Prostate gland (tissue), 2 donors: ENCODE measurements at regions not wholly inside any gene's neighbourhood (a gene's known extent, or its start where the extent isn't known, plus 50 kb on each side); places are given as distances from the start of the nearest gene placed in this dataset.

Experiments
- DNase-seq: peaks from one replicate; pipeline ENCODE4 v3.0.0-alpha.2; 2019; ENCODE audit warnings: low spot score
- H3K27ac ChIP-seq, 2 donors: fragments of 200-600 bp; sonication (generic); 2 replicates each; pipeline ENCODE4 v1.5.1; 2017 to 2019
- H3K27me3 ChIP-seq: fragments of 200-600 bp; sonication (generic); replicated peaks from 2 replicates; pipeline ENCODE4 v1.5.1; 2019; ENCODE audit not compliant: insufficient read depth
- H3K36me3 ChIP-seq, 2 donors: fragments of 200-600 bp; sonication (generic); 1 replicate in 1 of 2; 2 replicates in 1 of 2; pipeline versions ENCODE4 v1.5.1 to v1.8.1; 2017 to 2019
- H3K4me1 ChIP-seq: fragments of 200-600 bp; sonication (generic); replicated peaks from 2 replicates; pipeline ENCODE4 v1.5.1; 2019
- H3K4me3 ChIP-seq, 2 donors: fragments of 200-600 bp; sonication (generic); 2 replicates each; pipeline ENCODE4 v1.5.1; 2017 to 2019
- H3K9me3 ChIP-seq: fragments of 200-600 bp; sonication (generic); 2 replicates; pipeline ENCODE4 v1.5.1; 2017
- POLR2A ChIP-seq: fragments of 450-650 bp; IDR thresholded peaks from one replicate; pipeline ENCODE4 v1.6.1; 2016; ENCODE audit warnings: antibody characterized with exemption, mild to moderate bottlenecking
- POLR2AphosphoS5 ChIP-seq: sonication (generic); formaldehyde crosslinking; IDR thresholded peaks from one replicate; pipeline ENCODE4 v1.6.1; 2017; ENCODE audit warnings: antibody characterized with exemption
- WGBS: methylation state at CpG from one replicate; pipeline ENCODE4 v1.1.5; 2018; 5-methylcytosine and 5-hydroxymethylcytosine counted together
- intact Hi-C: fragments of 100-400 bp; cut with DNase I; formaldehyde crosslinking; loops from one replicate; pipeline ENCODE4 v1.14.2; 2022
- TF ChIP-seq, protein P1 (sequence below), 4 experiments: fragments of 200-600 bp in 2 of 4; fragments of 450-650 bp in 2 of 4; sonication (generic) in 2 of 4; IDR thresholded peaks; 1 replicate in 3 of 4; 2 replicates in 1 of 4; pipeline ENCODE4 v1.5.1; 2016 to 2019; ENCODE audit warnings: antibody characterized with exemption in 4 of 4, mild to moderate bottlenecking in 2 of 4, moderate library complexity in 2 of 4

DNA sequence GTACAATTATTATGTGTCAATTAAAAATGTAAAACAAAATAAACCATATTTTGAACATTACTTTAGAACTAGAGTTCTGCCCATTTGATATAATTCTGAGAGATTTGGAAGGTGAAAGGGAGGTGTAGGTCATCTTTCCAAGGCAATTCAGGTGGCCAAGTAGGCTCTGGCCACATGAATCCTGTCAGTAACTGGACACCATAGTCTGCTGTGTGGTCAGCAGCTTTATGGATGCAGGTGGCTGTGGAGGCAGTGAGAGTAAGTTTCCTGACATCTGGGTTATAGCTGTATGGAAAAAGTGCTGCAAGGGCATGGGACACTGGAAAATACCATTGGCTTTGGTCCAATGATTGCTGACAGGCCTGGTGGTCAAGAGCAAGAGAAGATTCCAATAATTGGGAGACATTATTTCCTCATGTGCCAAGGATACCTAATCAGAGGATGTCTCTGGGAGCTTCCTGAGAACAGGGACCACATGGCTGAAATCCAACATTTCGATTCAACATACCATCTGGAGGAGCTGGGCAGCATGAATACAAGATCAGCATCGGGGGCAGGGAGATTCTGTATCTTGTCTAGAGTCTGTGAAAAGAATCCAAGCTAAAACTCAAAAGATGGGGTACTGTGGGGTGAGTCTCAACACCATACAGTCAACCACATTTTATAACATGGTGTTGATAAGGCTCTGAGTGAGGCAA lies 523.1 kb downstream of the MID1IP1 start:
- TF ChIP-seq, protein P1, sequence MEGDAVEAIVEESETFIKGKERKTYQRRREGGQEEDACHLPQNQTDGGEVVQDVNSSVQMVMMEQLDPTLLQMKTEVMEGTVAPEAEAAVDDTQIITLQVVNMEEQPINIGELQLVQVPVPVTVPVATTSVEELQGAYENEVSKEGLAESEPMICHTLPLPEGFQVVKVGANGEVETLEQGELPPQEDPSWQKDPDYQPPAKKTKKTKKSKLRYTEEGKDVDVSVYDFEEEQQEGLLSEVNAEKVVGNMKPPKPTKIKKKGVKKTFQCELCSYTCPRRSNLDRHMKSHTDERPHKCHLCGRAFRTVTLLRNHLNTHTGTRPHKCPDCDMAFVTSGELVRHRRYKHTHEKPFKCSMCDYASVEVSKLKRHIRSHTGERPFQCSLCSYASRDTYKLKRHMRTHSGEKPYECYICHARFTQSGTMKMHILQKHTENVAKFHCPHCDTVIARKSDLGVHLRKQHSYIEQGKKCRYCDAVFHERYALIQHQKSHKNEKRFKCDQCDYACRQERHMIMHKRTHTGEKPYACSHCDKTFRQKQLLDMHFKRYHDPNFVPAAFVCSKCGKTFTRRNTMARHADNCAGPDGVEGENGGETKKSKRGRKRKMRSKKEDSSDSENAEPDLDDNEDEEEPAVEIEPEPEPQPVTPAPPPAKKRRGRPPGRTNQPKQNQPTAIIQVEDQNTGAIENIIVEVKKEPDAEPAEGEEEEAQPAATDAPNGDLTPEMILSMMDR (IDR thresholded peaks at IDR 0.05): no peak
- TF ChIP-seq POLR2AphosphoS5 (no peak), POLR2A (no peak)
- H3K27me3 ChIP-seq: no peaks in the 10 kb centered on the region
- DNase-seq: no peak
- WGBS: 79% methylated on average over 2 of the region's 2 CpGs
- H3K4me1 ChIP-seq: no peaks in the 10 kb centered on the region
- H3K9me3 ChIP-seq: no peaks in the 10 kb centered on the region
- no peaks in the 10 kb centered on the region for H3K36me3 ChIP-seq
- H3K27ac ChIP-seq: no peak overlapping the region
- no peak overlapping the region for H3K4me3 ChIP-seq
- intact Hi-C loops: no loop called here

DNA sequence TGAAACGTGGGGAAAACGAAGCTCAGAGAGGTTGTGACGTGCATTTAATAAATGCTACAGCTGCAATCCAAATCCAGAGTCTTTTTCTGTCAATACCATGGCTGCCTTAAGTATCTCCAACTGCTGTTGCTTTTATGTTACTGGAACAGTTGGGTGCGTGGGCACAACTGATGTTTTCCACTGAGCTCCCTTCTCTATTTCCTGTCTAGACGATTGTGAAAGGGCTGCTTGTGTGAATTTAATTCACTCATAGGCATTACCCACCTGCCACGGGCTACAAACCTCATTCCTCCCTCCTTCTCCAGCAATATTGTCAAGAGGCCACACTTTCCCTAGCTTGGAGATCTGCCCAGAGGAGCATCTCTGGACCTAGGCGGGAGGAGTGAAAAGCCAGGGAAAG lies 526.0 kb downstream of the MID1IP1 start:
- Histone ChIP-seq H3K4me3 (no peak overlapping the region), H3K36me3 (no peaks in the 10 kb centered on the region), H3K27ac (no peak overlapping the region), H3K27me3 (no peaks in the 10 kb centered on the region), H3K4me1 (no peaks in the 10 kb centered on the region), H3K9me3 (no peaks in the 10 kb centered on the region)
- intact Hi-C loops: no loop called here
- 89% methylated on average over 7 of the region's 7 CpGs for WGBS
- DNase-seq: no peak
- no peak for TF ChIP-seq POLR2A
- TF ChIP-seq POLR2AphosphoS5: no peak
- TF ChIP-seq, protein P1 (IDR thresholded peaks at IDR 0.05): no peak

DNA sequence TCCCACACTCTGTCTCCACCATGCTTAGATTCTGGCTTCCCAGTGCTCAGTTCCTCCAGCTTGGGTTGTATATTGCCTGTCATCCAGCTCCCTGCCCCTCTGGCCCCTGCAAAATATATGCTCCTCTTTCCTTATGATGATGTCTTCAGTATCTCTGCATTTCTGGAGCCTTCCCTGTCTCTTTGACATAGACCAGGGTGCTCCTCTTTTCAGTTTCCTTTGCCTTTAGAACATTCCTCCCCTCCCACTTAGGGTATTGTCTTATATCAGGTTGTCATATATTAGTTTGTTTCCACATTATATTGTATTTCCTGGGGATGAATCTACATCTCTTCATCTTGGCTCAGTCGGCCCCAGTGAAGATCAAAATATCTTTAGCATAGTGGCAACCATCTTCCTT lies 526.4 kb downstream of the MID1IP1 start:
- Histone ChIP-seq H3K27ac (no peak overlapping the region), H3K27me3 (no peaks in the 10 kb centered on the region), H3K36me3 (no peaks in the 10 kb centered on the region), H3K4me3 (no peak overlapping the region), H3K9me3 (no peaks in the 10 kb centered on the region), H3K4me1 (no peaks in the 10 kb centered on the region)
- no peak for TF ChIP-seq POLR2A
- TF ChIP-seq POLR2AphosphoS5: no peak
- TF ChIP-seq, protein P1 (IDR thresholded peaks at IDR 0.05): no peak
- WGBS: 69% methylated on average over 1 of the region's 1 CpG
- no peak for DNase-seq
- intact Hi-C loops: no loop called here

DNA sequence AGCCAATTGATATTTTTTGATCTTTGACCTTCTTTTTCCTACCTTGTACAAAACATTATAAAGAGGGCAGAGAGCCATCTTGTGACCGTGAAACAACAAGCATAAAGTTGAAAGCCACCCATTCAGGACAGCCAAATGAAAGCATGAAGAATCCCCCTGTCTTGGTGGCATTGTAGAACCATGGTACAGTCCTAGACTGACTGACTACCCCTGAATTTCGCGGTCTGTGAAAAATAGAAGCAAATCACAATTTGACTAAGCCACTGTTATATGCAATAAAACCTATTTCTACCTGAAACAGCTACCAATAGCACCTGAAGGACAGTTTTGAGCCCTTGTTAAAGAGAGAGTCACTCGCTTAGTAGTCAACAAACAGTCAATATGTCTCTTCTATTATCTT lies 527.4 kb downstream of the MID1IP1 start:
- no peaks in the 10 kb centered on the region for H3K4me1 ChIP-seq
- H3K27ac ChIP-seq: no peak overlapping the region
- whole genome bisulfite sequencing: 94% methylated on average over 4 of the region's 4 CpGs
- no peaks in the 10 kb centered on the region for H3K27me3 ChIP-seq
- H3K9me3 ChIP-seq: no peaks in the 10 kb centered on the region
- TF ChIP-seq POLR2AphosphoS5 (no peak), POLR2A (no peak)
- TF ChIP-seq, protein P1 (IDR thresholded peaks at IDR 0.05): no peak
- intact Hi-C loops: no loop called here
- no peaks in the 10 kb centered on the region for H3K36me3 ChIP-seq
- no peak overlapping the region for H3K4me3 ChIP-seq
- no peak for DNase-seq

DNA sequence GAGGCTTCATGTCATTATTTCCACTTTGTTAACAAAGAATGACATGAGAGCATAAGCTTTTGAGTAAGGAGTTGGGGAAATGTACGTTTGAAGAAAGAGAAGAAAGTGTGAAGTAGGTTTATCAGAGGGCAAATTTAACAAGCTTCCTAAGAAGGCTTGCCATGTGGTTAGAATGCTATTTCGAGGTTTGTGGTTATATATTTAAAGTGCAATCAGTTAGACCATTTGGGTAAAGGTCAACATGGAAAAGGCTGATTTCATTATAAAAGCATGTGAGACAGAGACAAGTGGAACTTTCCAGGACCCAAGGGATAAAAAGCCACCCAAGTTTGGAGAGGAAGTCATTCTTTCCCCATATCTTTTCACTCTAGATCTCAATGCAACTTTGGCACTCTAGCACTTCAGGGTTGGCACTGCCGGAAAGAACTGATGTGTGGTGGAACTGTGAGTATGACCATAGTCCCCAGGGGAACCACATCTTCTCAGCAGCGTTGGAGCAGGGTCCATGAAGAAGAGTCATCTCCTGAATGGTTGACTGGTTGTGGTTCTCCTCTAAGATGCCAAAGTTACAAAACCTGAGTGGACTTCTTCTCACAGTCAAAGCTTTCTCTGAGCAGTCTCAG lies 529.9 kb downstream of the MID1IP1 start:
- Histone ChIP-seq H3K36me3 (no peaks in the 10 kb centered on the region), H3K27me3 (no peaks in the 10 kb centered on the region), H3K4me1 (no peaks in the 10 kb centered on the region), H3K4me3 (no peak overlapping the region), H3K27ac (no peak overlapping the region), H3K9me3 (no peaks in the 10 kb centered on the region)
- 64% methylated on average over 4 of the region's 4 CpGs for WGBS
- intact Hi-C loops: loop anchor here (10.0 kb wide), 1 partner anchor 184 kb away; no protein-coding TSS in a partner anchor
- no peak for TF ChIP-seq POLR2AphosphoS5
- no peak for TF ChIP-seq POLR2A
- TF ChIP-seq, protein P1 (IDR thresholded peaks at IDR 0.05): no peak
- DNase-seq: no peak
